ENCODE measurements at regions not wholly inside any gene's neighbourhood (a gene's known extent, or its start where the extent isn't known, plus 50 kb on each side); places are given as distances from the start of the nearest gene placed in this dataset.

DNA sequence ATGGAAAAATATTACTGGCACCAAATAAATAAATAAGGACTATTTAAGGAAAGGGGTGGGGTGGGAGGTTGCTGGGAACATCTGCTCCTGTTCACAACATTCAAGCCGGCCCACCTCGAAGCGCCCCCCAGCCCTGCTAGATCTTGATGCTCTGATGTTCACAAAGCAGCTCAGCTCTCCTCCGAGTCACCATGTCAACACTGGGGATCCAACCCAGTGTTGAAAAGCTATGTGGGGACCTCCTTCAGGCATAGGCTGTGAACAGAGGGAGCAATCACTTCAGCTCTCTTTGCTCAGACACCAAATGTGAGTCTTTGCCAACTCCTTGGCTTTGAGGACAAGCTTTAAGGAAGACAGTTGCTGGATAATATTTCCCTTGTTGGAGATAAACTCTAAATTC is 176.8 kb upstream of the NT5E start:
- TF ChIP-seq CTCF (conservative IDR thresholded peaks at IDR 0.05) (no peak), ZFX (IDR thresholded peaks at IDR 0.05) (no peak)

Measured in C4-2B (cell line).